Nephron progenitor cell (in vitro differentiated cells): ENCODE measurements at regions not wholly inside any gene's neighbourhood (a gene's known extent, or its start where the extent isn't known, plus 50 kb on each side); places are given as distances from the start of the nearest gene placed in this dataset.

ENCODE experiments used
- DNase-seq: peaks from one replicate; pipeline ENCODE4 v3.0.0; 2021
- H3K27ac Mint-ChIP-seq: 2 replicates; pipeline ENCODE4 v1.8.0; 2021; ENCODE audit warnings: mild to moderate bottlenecking, moderate library complexity, mixed read lengths
- H3K27me3 Mint-ChIP-seq: 2 replicates; pipeline ENCODE4 v1.8.0; 2021; ENCODE audit warnings: mild to moderate bottlenecking, low read depth, mixed read lengths; ENCODE audit not compliant: poor library complexity
- H3K36me3 Mint-ChIP-seq: 2 replicates; pipeline ENCODE4 v1.8.0; 2021; ENCODE audit warnings: low read depth, mixed read lengths
- H3K4me1 Mint-ChIP-seq: 2 replicates; pipeline ENCODE4 v1.8.0; 2021; ENCODE audit warnings: mixed read lengths
- H3K4me3 Mint-ChIP-seq: 2 replicates; pipeline ENCODE4 v1.8.0; 2021; ENCODE audit warnings: mild to moderate bottlenecking, moderate library complexity, mixed read lengths
- H3K9me3 Mint-ChIP-seq: 2 replicates; pipeline ENCODE4 v1.8.0; 2021; ENCODE audit warnings: mild to moderate bottlenecking, moderate library complexity, mixed read lengths
- TF ChIP-seq, protein P1 (sequence below): fragments of 200-600 bp; sonication (generic); IDR thresholded peaks from 2 replicates; pipeline ENCODE4 v1.5.0; 2021; ENCODE audit warnings: antibody characterized with exemption

DNA sequence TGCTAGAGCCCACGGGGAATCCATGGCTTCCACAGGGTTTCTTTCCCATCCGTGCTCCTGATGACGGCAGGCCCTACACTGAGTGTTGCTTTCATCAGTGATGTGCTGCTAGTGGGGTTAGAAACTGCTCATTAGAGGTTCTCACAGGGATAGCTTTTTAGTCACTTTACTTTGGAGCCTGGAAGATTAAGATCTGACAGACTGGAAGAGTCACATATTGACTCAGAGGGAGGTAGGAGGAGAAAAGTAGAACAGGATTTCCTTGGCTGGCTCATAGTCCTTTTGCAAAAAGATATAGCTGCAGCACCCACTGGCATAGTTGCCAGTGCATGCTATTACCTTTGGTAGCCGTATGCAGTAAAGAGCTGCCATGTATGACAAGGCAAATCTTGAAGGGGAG is 890.3 kb downstream of the C6orf118 start:
- no peak overlapping the region for H3K4me3 Mint-ChIP-seq
- H3K4me1 Mint-ChIP-seq, result no peaks in the 10 kb centered on the region
- H3K9me3 Mint-ChIP-seq, result peaks cover 29% of the 10 kb centered on the region
- no peak for DNase-seq
- H3K36me3 Mint-ChIP-seq, result peaks cover 15% of the 10 kb centered on the region
- H3K27ac Mint-ChIP-seq, result no peak overlapping the region
- TF ChIP-seq, protein P1, sequence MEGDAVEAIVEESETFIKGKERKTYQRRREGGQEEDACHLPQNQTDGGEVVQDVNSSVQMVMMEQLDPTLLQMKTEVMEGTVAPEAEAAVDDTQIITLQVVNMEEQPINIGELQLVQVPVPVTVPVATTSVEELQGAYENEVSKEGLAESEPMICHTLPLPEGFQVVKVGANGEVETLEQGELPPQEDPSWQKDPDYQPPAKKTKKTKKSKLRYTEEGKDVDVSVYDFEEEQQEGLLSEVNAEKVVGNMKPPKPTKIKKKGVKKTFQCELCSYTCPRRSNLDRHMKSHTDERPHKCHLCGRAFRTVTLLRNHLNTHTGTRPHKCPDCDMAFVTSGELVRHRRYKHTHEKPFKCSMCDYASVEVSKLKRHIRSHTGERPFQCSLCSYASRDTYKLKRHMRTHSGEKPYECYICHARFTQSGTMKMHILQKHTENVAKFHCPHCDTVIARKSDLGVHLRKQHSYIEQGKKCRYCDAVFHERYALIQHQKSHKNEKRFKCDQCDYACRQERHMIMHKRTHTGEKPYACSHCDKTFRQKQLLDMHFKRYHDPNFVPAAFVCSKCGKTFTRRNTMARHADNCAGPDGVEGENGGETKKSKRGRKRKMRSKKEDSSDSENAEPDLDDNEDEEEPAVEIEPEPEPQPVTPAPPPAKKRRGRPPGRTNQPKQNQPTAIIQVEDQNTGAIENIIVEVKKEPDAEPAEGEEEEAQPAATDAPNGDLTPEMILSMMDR, result no peak
- peaks cover 3% of the 10 kb centered on the region for H3K27me3 Mint-ChIP-seq

GRCh38 chr6:164418262-164418588 is 891.2 kb downstream of the C6orf118 start:
- no peaks in the 10 kb centered on the region for H3K4me1 Mint-ChIP-seq
- no peak overlapping the region for H3K27ac Mint-ChIP-seq
- no peak overlapping the region for H3K4me3 Mint-ChIP-seq
- TF ChIP-seq, protein P1, result no peak
- peaks cover 3% of the 10 kb centered on the region for H3K27me3 Mint-ChIP-seq
- peaks cover 20% of the 10 kb centered on the region for H3K9me3 Mint-ChIP-seq
- peaks cover 8% of the 10 kb centered on the region for H3K36me3 Mint-ChIP-seq
- DNase-seq, result no peak

DNA sequence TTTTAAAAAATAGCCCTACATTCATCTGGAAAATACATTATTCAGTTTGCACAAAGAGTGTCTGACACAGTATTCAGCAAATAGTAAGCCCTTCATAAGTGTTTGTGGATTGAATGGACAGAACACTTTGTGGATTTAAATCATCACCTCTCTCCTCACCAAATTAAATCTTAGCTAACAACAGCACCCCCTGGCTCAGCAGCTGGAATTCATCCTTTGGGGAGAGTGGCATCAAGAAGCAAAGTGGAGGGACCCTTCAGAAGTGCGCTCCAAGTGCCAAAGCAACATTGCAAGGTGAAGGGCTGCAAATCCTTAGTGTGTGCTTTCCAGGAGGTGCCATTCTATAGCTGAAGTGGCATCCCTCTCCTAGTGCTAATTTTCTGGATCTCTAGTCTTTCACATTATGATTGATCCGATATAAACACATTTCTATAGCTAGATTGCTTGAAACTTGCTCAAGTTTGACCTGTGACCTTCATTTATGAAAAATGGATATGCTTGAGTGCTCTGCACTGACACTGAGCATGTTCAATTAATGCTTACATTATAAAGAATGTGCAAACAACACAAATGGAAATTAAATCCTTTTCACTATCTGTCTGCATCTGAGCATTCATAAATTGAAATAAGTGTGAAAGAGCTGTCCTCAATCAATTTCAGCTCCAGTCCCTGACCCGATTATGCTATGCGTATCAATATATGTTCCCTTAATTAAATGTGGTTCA is 891.7 kb downstream of the C6orf118 start:
- peaks cover 8% of the 10 kb centered on the region for H3K36me3 Mint-ChIP-seq
- no peaks in the 10 kb centered on the region for H3K4me1 Mint-ChIP-seq
- peaks cover 17% of the 10 kb centered on the region for H3K9me3 Mint-ChIP-seq
- DNase-seq, result no peak
- no peak overlapping the region for H3K27ac Mint-ChIP-seq
- peaks cover 3% of the 10 kb centered on the region for H3K27me3 Mint-ChIP-seq
- TF ChIP-seq, protein P1, result no peak
- H3K4me3 Mint-ChIP-seq, result no peak overlapping the region

DNA sequence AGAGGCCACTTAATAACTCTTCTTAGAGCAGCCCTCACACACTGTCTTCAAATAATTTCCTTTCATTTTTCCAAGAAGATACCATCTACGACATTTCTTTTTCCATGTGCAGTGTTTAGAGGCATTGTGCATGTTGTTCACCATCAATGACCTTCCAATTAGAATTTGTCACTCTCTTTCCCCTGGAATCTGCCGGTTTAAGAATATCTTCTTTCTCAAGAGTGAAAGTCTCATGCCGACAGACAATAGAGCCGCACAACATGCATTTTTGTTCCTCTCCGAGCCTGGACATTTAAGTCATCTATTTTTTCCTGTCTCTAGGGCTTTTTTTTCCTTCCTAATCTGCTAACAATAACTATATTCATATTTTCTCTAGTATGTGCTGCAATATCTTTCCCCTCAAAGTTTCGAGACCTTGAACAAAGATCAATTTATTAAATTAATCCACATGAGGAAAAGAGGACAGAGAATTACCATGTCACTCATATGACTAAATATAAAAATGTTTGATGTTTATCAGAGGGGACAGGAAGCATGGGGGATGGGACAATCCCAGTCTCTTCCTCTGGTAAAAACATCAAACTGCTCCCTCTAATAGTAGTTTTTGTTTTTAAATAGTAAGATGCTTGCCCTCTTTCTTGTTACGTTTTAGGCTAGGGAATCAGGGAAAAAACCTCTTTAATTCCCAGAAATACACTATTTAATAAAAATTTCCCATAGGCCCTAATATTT is 893.4 kb downstream of the C6orf118 start:
- DNase-seq, result no peak
- Mint-ChIP-seq H3K36me3 (no peaks in the 10 kb centered on the region), H3K4me3 (no peak overlapping the region), H3K9me3 (no peaks in the 10 kb centered on the region), H3K4me1 (no peaks in the 10 kb centered on the region), H3K27ac (no peak overlapping the region), H3K27me3 (peaks cover 3% of the 10 kb centered on the region)
- TF ChIP-seq, protein P1, result no peak

- Mint-ChIP-seq H3K36me3 (no peaks in the 10 kb centered on the region), H3K4me3 (no peak overlapping the region), H3K9me3 (no peaks in the 10 kb centered on the region), H3K27ac (no peak overlapping the region), H3K27me3 (no peaks in the 10 kb centered on the region), H3K4me1 (peaks cover 4% of the 10 kb centered on the region)
- no peak for DNase-seq
- TF ChIP-seq, protein P1, result no peak
These were observed 894.7 kb downstream of the C6orf118 start for GRCh38 chr6:164414695-164415094.

DNA sequence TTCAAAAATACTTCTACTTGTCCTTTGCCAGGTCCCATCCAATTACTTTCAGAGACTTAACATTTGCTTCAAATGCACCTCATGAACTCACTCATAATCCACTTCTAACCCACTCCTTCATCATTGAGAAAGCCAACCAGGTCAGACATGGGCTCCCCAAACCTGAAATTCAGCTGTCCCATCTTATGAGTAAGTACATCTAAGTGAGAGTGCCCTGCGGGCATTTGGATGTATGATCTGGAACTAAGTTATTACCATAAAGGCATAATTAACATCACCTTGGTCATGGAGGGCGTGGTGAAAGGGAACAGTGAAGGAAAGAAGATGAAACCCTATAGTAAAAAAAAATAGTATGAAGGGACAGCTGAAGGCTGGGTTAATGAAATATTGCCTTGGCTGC is 896.8 kb downstream of the C6orf118 start:
- Mint-ChIP-seq H3K27me3 (no peaks in the 10 kb centered on the region), H3K4me3 (no peak overlapping the region), H3K9me3 (no peaks in the 10 kb centered on the region), H3K4me1 (peaks cover 6% of the 10 kb centered on the region), H3K27ac (no peak overlapping the region), H3K36me3 (no peaks in the 10 kb centered on the region)
- no peak for DNase-seq
- TF ChIP-seq, protein P1, result no peak
